SKM-1 treated with dmso at 0.1 percent for 144 hours (cell line): ENCODE measurements at regions not wholly inside any gene's neighbourhood (a gene's known extent, or its start where the extent isn't known, plus 50 kb on each side); places are given as distances from the start of the nearest gene placed in this dataset.
"Not testable (repeated sequence)": the region's sequence is repeated elsewhere in the genome, so short reads cannot be mapped to it uniquely, and the experiment has no call there.

ENCODE experiments used
- DNase-seq: peaks from one replicate; lab custom pipeline; 2025; ENCODE audit not compliant: unreplicated experiment; lab: John Stamatoyannopoulos, UW

DNA sequence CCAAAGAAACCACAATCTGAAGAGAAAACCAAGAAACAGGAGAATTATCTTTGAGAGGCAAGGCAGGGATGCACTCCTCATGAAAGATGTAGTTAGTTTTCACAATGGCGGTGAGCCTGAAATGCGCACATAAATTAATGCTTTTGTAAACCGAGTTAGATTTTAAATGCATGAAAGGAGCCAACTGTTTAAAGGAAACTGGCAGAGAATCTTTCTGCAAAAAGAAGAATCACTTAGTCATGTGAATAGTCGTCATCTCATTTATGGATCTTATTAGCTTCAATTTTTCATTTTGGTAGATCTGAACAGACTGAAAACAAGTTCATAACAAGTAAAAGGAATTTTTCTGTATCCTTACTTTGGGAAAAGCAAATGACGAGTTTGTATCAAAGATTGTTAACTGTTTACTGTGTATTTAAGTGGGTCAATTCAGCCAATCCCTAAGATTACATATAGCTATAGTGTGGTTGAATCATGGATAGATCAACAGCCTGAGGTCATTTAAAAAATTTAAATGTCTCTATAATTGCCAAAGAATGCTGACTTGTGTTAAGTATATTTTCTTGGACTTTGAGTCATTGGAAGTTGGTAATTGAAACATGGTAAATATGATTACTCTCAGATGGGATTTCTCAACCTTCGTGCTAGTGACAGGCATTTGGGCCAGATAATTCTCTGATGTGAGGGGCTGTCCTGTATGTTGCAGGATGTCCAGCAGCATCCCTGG, 226.6 kb upstream of the KAZN start:
- no peak for DNase-seq

DNA sequence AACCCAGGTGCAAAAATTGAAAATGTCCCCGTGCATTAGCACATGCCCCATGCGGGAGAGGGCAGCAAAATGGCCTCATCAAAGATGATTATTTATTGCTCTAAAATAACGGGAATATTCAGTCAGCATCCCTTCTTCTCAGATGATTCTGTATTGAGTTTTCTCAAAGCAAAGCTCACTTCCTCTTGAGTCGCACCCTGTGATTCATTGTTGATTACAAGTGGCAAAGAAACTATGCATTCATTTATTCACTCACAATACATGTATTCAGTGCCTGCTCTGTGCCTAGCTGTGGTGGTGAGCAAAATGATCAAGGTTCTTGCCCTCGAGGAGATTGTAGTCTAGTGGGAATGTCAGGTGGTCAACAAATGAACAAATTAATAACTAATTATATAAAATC, 226.0 kb upstream of the KAZN start:
- DNase-seq = no peak

DNA sequence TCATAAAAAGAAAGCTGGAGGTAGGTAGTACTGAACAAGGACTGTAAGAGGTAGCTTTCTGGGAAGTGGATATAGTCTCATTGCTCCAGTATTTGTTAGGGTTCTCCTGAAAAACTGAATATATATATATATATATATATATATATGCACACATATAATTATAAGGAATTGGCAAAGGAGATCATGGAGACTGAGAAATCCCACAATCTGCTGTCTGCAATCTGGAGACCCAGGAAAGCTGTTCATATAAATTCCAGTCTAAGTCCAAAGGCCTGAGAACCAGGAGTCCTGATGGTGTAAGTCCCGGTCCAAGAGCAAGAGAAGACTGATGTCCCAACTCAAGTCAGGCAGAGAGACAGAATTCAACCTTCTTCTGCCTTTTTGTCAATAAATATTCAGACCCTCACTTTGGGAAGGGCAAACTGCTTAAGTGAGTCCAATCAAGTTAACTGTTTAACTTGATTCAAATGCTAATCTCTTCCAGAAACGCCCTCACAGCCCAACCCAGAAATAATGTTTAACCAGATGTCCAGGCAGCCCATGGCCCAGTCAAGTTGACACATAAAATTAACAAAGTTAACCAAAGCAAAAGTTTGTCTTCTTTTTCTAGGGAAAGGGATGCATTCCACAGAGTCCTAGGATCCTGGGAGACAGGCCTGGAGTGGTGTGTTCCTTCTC, 225.3 kb upstream of the KAZN start:
- DNase-seq = no peak

DNA sequence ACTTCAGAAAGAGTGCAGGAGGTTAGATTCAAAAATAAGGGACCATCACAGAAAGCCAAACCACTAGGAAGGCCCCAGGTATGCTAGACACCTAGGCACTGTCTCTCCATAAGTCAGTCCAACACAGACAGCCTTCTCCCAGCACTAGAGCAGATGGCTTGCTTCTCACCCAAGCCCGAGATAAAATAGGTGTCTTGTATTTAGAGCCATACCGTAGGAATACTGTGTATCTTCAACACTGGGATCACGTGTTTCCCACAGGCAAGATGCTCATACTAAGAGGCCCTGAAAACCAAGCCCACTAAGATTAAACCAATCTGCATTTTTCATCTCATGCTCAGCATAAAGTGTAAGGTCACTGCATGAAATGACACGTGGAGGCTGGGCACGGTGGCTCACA, 223.3 kb upstream of the KAZN start:
- no peak for DNase-seq

DNA sequence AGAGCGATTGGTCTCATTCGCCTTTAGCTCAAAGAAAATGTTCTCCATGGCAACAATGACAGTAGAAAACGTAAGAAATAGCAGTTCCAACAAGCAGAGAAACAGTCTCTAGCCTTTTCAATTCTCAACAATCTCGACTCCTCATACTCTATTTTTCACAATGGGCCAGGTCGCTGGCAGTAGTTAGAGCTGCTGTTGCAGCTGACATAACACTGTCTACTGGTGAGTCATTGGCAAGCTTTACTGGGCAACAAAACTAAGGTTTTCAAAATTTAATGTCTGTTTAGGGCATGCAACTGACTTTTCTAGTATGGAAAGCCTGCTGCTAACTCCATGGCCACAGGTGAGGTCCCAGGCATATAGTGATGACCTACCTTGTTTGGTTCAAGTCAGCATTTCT, 221.1 kb upstream of the KAZN start:
- no peak for DNase-seq

DNA sequence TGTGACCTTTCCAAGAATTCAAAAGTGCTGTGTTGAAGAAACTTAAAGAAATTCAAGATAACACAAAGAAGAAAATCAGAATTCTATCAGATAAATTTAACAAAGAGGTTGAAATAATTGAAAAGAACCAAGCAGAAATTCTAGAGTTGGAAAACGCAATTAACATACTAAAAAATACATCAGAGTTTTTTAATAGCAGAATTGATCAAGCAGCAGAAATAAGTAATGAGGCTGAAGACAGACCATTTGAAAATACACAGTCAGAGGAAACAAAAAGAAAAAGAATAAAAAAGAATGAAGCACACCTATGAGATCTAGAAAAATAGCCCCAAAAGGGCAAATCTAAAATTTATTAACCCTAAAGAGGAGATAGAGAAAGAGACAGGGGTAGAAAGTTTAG, 218.1 kb upstream of the KAZN start:
- DNase-seq = no peak

DNA sequence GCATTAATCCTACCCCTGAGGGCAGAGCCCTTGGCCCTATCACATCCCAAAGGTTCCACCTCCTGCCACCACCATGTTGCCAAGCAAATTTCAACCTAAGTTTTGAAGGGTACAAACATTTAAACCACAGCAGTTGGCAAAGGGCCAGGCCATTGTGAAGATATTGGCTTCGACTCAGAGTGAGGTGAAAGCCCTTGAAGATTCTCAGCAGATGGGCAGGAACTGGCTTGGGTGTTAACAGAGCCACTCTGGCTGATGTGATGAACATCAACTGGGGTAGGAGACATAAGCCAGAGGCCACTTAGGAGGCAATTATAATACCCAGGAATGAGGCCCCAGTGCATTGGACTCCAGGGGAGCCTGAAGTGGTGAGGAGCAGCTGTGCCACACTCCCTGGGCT, 207.7 kb upstream of the KAZN start:
- DNase-seq = no peak

DNA sequence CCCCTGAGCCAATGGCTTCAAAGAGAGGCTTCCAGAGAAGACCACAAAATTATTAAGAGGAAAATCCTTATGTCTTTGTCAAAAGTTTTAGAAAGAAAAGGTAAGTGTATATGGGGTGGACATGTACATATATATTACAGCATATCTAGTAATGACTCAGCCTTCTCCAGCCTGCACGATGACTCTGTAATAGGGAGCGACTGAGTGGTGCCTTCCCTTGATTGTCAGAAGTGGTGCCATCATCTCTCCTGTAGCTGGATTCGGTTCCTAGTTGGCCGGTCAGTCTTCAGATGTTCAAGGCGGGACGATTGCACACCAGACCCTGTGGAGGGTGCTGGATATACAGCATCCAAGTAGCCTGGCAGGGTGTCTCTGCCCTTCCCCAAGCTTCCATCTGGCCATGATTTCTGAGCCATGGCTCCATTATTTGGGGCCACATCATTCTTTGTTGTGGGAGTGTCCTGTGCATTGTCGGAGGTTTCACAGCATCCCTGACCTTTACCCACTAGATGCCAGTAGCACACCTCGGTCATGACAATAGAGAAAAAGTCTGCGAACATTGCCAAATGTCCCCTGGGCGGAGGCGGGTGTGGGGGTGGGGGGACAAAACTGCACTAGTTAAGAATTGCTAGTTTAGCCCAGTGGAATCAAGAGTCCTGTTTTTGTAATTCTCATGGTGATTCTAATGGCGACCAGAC, 206.2 kb upstream of the KAZN start:
- DNase-seq = no peak

DNA sequence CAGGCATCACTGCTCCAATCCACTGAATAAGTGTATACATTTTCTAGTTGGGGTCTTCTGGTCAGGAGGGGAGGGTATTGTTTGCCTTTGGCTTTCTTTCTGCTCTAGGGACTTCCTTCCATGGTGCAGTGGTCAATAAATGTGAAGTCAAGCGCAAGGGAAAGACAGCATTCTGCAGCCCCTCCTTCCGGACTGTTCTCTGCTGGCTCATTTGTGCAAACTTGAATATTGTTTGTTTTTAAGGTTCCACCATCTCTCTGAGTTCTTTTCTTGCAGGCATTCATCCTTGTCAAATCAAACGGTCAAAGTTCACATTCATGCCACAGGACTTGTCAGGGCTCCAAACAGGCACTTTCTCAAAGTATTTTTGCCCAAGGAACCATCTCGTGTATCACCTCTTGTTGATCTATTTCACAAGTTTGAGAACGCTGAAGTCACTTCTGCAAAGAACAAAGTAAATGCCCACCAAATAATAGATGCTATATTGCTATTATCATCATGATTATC, 205.6 kb upstream of the KAZN start:
- no peak for DNase-seq

DNA sequence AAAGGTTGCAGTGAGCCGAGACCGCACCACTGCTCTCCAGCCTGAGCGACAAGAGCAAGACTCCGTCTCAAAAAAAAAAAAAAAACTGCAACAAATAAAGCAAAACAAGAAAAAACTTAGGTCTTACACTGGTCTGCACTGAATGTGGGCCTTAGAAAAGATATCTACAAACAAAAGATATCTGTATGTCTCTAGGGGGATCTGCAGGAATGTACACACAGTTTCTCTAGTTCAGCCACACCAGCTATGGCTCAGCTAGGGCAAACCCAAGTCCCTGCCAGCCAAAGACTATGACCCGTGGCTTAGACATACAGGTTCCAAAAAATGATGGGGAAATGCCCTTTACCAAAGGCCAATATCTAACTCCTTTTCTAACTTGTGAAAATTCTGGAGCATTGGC, 202.4 kb upstream of the KAZN start:
- no peak for DNase-seq

DNA sequence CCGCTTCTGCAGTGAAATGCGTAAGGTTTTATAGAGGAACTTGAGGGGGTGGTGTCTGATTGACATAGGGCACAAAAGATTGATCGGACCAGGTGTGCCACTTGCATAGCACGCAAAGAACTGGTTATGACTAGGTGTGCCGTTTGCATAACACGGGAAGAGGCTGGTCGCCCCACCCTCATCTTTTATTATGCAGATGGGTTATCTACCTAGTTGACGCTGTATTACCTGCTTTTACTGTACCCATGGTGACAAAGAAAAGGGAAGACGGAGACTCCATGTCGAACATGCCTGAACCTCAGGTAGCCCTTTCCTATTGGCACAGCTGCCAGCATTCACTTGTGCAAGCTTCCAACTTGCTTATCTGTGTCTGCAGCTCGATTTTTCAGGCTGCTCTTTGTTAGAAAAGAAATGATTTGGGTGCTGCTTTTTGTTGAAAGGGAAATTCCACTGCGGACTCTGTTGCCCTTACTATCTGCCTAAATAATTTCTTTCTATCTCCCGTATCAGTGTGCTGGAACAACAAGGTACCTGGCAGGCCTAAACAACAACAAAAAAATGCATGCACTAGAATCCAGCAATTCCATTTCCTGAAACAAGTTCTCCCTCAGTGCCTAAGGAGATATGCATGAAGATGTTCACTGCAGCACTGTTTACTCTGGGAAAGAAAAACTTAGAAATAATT, 194.4 kb upstream of the KAZN start:
- no peak for DNase-seq

DNA sequence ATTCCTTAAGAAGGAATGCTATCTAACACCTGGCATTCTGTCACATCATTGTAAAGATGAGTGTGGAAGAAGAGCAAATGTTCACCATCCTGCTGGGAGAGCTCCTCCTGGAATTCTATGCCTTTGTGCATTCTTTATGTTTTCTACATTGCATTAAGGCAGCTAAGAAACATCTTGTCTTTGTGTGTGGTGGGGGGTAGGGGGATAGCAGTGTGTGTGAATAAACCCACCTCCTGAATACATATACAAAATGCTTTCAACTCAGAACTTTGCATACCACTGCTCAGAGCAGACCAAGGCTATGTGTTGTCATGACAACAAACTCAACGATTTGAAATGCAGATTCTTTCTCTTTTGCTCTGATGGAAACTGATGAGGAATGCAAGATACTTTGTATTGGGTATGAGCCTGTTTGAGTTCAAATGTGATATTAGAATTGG, 193.6 kb upstream of the KAZN start:
- DNase-seq = no peak

DNA sequence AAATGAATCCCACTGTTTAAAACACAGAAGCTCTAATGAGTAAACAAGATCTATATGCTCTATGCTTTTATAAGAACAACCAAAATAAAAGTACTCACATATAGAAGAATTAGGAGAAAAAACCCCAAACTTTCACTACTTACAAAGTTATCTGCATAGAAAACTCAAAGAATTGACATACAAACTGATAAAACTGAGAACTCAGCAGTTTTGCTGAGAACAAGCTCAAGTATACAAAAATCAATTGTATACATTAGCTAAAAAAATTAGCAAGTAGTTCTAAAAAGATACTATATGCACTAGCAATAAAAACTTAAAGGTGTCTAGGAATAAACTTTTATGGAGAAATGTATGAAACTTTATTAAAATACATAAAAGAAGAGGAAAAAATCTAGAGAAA, 186.2 kb upstream of the KAZN start:
- DNase-seq = no peak

DNA sequence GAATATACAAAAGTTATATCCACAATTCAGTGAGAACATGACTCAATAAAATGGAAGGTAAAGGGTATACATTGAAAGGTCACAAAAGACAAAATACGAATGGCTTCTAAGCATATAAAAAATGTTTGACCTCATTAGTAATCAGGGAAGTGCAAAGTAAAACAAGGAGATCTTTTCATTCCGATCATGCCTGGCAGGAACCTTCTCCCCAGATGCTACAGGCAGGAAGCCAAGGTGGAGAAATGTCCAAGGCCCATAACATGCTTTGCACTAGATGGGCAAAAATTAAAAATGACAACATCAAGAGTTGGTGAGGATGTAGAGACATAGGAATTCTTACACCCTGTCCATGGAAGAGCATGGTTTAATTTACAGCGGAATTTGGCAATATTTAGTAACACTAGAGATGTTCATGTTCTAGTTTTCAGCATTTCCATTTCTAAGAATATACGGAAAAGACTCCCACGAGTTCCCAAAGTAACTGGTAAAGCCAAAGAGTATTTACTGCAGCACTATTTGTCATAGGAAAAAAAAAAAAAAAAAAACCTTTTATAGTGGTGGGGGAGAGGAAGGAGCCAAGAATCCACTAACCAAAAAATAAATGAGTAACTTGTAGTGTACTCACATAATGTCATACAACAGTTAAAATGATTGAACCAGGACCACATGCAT, 184.5 kb upstream of the KAZN start:
- DNase-seq = no peak

DNA sequence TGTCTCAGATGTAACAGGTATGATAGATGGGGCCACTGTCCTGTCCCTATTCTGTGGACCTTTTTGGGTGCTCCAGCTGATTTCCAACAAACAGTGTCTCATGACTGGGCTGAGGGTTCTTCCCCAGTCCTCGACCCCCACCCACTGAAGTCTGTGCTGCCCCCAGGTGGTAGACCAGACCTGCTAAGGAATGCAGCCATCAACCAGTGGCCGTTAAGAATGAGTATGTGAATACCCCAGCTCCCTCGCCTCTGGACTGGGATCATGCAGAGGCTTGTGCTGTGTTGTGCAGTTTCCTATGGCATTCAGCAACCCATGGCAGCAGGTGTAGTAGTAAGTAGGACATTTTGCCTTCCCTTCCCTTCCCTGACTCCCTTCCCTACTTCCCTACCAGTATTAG, 183.1 kb upstream of the KAZN start:
- no peak for DNase-seq

DNA sequence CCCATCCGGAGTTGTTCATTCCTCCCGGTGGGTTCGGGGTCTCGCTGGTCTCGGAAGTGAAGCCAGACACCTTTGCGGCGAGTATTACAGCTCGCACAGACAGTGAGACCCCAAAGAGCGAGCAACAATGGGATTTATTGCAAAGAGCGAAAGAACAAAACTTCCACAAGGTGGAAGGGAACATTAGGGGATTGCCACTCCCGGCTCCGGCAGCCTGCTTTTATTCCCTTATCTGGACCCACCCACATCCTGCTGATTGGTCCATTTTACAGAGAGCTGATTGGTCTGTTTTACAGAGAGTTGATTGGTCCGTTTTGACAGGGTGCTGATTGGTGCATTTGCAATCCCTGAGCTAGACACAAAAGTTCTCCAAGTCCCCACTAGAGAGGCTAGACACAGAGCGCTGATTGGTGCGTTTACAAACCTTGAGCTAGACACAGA, 178.7 kb upstream of the KAZN start:
- DNase-seq = not testable (repeated sequence)

DNA sequence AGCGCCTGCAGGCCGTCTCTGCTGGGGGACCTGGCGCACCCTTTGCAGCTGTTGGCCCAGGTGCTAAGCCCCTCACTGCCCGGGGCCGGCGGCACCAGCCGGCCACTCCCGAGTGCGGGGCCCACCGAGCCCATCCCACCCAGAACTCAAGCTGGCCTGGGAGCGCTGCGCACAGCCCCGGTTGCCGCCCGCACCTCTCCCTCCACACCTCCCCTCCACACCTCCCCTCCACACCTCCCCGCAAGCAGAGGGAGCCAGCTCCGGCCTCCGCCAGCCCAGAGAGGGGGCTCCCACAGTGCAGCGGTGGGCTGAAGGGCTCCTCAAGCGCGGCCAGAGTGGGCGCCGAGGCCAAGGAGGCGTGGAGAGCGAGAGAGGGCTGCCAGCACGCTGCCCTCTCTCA, 177.8 kb upstream of the KAZN start:
- no peak for DNase-seq

DNA sequence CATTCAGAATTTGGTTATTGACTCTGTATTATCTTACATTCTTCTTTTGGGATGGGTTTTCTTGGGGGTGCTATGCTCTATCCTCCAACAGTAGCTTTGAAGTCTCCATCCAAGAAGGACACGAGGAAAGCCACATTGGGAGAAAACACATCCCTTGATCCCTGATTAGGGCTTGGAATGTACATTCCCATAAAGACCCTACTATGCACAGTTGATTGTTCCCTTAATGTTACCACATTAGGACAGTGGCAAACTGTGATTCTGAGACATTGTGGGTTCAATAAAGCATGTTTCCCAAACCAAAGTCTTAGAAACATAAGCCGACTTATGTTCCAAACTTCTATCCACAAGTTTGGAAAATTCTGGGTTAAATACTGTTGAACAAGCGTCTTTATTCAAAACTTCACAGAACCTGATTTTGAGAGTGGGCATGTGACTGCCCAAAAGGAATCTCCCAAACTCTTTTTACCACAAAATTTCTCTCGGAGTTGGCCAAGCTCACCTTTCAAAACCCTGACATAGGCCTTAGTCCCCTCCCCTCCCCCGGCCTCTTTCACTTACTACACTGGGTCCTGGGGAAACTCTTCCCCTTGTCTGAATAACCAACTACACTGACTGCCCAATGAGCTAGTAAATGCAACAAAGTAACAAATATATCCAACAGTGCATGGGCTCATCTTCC, 177.0 kb upstream of the KAZN start:
- no peak for DNase-seq

DNA sequence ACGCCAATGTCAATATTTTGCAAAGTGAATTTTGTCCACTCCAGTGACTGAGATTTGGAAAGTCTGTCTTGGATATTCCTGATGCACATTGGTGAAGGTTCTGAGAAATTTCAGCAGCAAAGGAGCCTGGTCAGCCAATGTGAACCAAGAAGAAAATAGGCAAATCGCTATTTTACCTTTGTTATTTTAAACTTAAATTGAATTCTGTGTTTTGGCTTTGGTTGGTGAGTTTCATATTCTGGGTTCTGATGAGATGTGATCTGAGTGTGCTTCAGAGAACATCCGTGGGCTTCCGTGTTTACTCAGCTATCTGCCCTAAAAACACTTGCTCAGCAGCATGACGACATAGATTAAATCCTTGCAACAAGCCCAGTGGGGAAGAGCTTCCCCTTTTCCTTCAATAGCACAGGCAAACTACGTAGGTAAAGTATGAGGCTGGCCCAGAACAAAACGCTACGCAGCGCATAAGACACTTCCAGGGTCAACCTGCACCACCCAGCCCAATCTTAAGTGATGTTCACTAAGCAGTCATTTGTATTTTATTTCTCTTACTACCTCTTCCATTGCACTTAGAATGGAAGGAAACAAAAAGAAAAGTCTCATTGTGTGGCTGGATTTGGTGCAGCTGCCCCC, 176.4 kb upstream of the KAZN start:
- no peak for DNase-seq
